HEK293 (cell line): ENCODE measurements at regions not wholly inside any gene's neighbourhood (a gene's known extent, or its start where the extent isn't known, plus 50 kb on each side); places are given as distances from the start of the nearest gene placed in this dataset.

ENCODE experiments used
- CTCF ChIP-seq: fragments of 450-650 bp; formaldehyde crosslinking; IDR thresholded peaks from 2 replicates; pipeline ENCODE4 v1.5.1; 2016; ENCODE audit warnings: missing biosample characterization, missing genetic modification characterization
- SCRT1 ChIP-seq: fragments of 450-650 bp; formaldehyde crosslinking; IDR thresholded peaks from 2 replicates; pipeline ENCODE4 v1.5.1; 2016; ENCODE audit warnings: missing biosample characterization, missing genetic modification characterization, borderline replicate concordance
- ZNF629 ChIP-seq: fragments of 450-650 bp; formaldehyde crosslinking; IDR thresholded peaks from 2 replicates; pipeline ENCODE4 v1.5.1; 2017; ENCODE audit warnings: missing biosample characterization, missing genetic modification characterization

- TF ChIP-seq CTCF, result no peak
- no peak for TF ChIP-seq ZNF629 (tag by site-specific recombination)
- TF ChIP-seq SCRT1 (tag by site-specific recombination), result no peak
Observed at GRCh38 chr11:112548641-112549040, 288.0 kb upstream of the PLET1 start.
